MM.1S (cell line): ENCODE measurements at regions not wholly inside any gene's neighbourhood (a gene's known extent, or its start where the extent isn't known, plus 50 kb on each side); places are given as distances from the start of the nearest gene placed in this dataset.

Experiments used
- DNase-seq: peaks from one replicate; pipeline ENCODE4 v3.0.0-alpha.2; 2015
- H2AFZ ChIP-seq: fragments of 300-600 bp; sonication (generic); 2 replicates; pipeline ENCODE4 v1.6.0; 2016; ENCODE audit warnings: antibody characterized with exemption, low read length
- H3F3A ChIP-seq: fragments of 300-600 bp; sonication (generic); 2 replicates; pipeline ENCODE4 v1.6.1; 2016; ENCODE audit warnings: mild to moderate bottlenecking, antibody characterized with exemption, low read length, moderate library complexity, mixed read lengths; ENCODE audit not compliant: insufficient read depth
- H3K27ac ChIP-seq: fragments of 300-600 bp; sonication (generic); 2 replicates; pipeline ENCODE4 v1.5.1; 2016; ENCODE audit warnings: mild to moderate bottlenecking, low read length
- H3K27me3 ChIP-seq: fragments of 300-600 bp; sonication (generic); replicated peaks from 2 replicates; pipeline ENCODE4 v1.6.0; 2016; ENCODE audit warnings: low read length; ENCODE audit not compliant: insufficient read depth
- H3K36me3 ChIP-seq: fragments of 300-600 bp; sonication (generic); replicated peaks from 2 replicates; pipeline ENCODE4 v1.6.1; 2016; ENCODE audit warnings: mild to moderate bottlenecking, low read length, mixed read lengths; ENCODE audit not compliant: insufficient read depth
- H3K4me1 ChIP-seq: fragments of 300-600 bp; sonication (generic); 2 replicates; pipeline ENCODE4 v1.6.1; 2016; ENCODE audit warnings: low read length, mixed read lengths
- H3K4me2 ChIP-seq: fragments of 300-600 bp; sonication (generic); 2 replicates; pipeline ENCODE4 v1.6.0; 2016; ENCODE audit warnings: low read depth, low read length
- H3K4me3 ChIP-seq: fragments of 300-600 bp; sonication (generic); 2 replicates; pipeline ENCODE4 v1.5.1; 2016; ENCODE audit warnings: low read length, mixed read lengths
- H3K79me2 ChIP-seq: fragments of 300-600 bp; sonication (generic); 2 replicates; pipeline ENCODE4 v1.6.1; 2016; ENCODE audit warnings: mixed run types, low read length, mixed read lengths
- H3K9ac ChIP-seq: fragments of 300-600 bp; sonication (generic); 2 replicates; pipeline ENCODE4 v1.6.1; 2016; ENCODE audit warnings: low read length, mixed read lengths
- H3K9me2 ChIP-seq: fragments of 300-600 bp; sonication (generic); replicated peaks from 2 replicates; pipeline ENCODE4 v1.6.1; 2016; ENCODE audit warnings: mild to moderate bottlenecking, low read length, mixed read lengths; ENCODE audit not compliant: insufficient read depth
- H3K9me3 ChIP-seq: fragments of 300-600 bp; sonication (generic); replicated peaks from 2 replicates; pipeline ENCODE4 v1.6.1; 2016; ENCODE audit warnings: mild to moderate bottlenecking, low read length, mixed read lengths; ENCODE audit not compliant: insufficient read depth
- H4K20me1 ChIP-seq: fragments of 300-600 bp; sonication (generic); 2 replicates; pipeline ENCODE4 v1.6.1; 2016; ENCODE audit warnings: mild to moderate bottlenecking, low read length, moderate library complexity, mixed read lengths; ENCODE audit not compliant: insufficient read depth
- CTCF ChIP-seq: fragments of 300-600 bp; sonication (generic); IDR thresholded peaks from 2 replicates; pipeline ENCODE4 v1.5.1; 2016; ENCODE audit warnings: antibody characterized with exemption, low read length, mixed read lengths
- EZH2 ChIP-seq: fragments of 300-600 bp; sonication (generic); optimal IDR thresholded peaks from 2 replicates; pipeline ENCODE3; 2017; ENCODE audit warnings: low read depth, mild to moderate bottlenecking, antibody characterized with exemption, low read length, mixed read lengths
- EZH2phosphoT487 ChIP-seq: fragments of 300-600 bp; sonication (generic); IDR thresholded peaks from 2 replicates; pipeline ENCODE4 v1.6.1; 2018; ENCODE audit warnings: antibody characterized with exemption, low read length

- Histone ChIP-seq H3K27ac (no peak overlapping the region), H3F3A (no peaks in the 10 kb centered on the region), H3K9ac (no peak overlapping the region), H4K20me1 (no peaks in the 10 kb centered on the region), H3K79me2 (no peaks in the 10 kb centered on the region), H3K9me2 (no peaks in the 10 kb centered on the region), H3K4me1 (no peaks in the 10 kb centered on the region), H2AFZ (no peak overlapping the region), H3K27me3 (no peaks in the 10 kb centered on the region), H3K9me3 (no peaks in the 10 kb centered on the region), H3K4me2 (no peak overlapping the region), H3K4me3 (no peak overlapping the region), H3K36me3 (no peaks in the 10 kb centered on the region)
- DNase-seq, result no peak
- TF ChIP-seq EZH2phosphoT487 (no peak), CTCF (no peak), EZH2 (no peak)
These were observed 527.8 kb upstream of the PSMD7 start for GRCh38 chr16:73768786-73769203.

GRCh38 chr16:73764321-73764720 lies 532.3 kb upstream of the PSMD7 start:
- TF ChIP-seq EZH2phosphoT487, result no peak
- TF ChIP-seq CTCF, result no peak
- TF ChIP-seq EZH2, result no peak
- DNase-seq, result no peak
- H3K27me3 ChIP-seq, result no peaks in the 10 kb centered on the region
- H3K4me3 ChIP-seq, result no peak overlapping the region
- no peaks in the 10 kb centered on the region for H3K4me1 ChIP-seq
- H3F3A ChIP-seq, result no peaks in the 10 kb centered on the region
- H3K36me3 ChIP-seq, result no peaks in the 10 kb centered on the region
- no peaks in the 10 kb centered on the region for H3K79me2 ChIP-seq
- no peak overlapping the region for H3K4me2 ChIP-seq
- H3K9me2 ChIP-seq, result no peaks in the 10 kb centered on the region
- no peak overlapping the region for H3K9ac ChIP-seq
- no peaks in the 10 kb centered on the region for H3K9me3 ChIP-seq
- no peak overlapping the region for H3K27ac ChIP-seq
- H4K20me1 ChIP-seq, result no peaks in the 10 kb centered on the region
- no peak overlapping the region for H2AFZ ChIP-seq

- no peaks in the 10 kb centered on the region for H3F3A ChIP-seq
- H3K4me1 ChIP-seq, result no peaks in the 10 kb centered on the region
- H3K27me3 ChIP-seq, result no peaks in the 10 kb centered on the region
- no peak overlapping the region for H3K4me3 ChIP-seq
- DNase-seq, result no peak
- TF ChIP-seq EZH2 (no peak), EZH2phosphoT487 (no peak), CTCF (no peak)
- H3K9me2 ChIP-seq, result no peaks in the 10 kb centered on the region
- H3K36me3 ChIP-seq, result no peaks in the 10 kb centered on the region
- no peaks in the 10 kb centered on the region for H4K20me1 ChIP-seq
- H3K4me2 ChIP-seq, result no peak overlapping the region
- no peaks in the 10 kb centered on the region for H3K79me2 ChIP-seq
- H3K27ac ChIP-seq, result no peak overlapping the region
- H3K9me3 ChIP-seq, result no peaks in the 10 kb centered on the region
- H3K9ac ChIP-seq, result no peak overlapping the region
- no peak overlapping the region for H2AFZ ChIP-seq
These were observed 540.1 kb upstream of the PSMD7 start for GRCh38 chr16:73756289-73757178.
